ENCODE measurements at regions not wholly inside any gene's neighbourhood (a gene's known extent, or its start where the extent isn't known, plus 50 kb on each side); places are given as distances from the start of the nearest gene placed in this dataset.
A peak's percentile ranks its signal among the peaks of the same experiment; 100 is the strongest.
"Not testable (repeated sequence)": the region's sequence is repeated elsewhere in the genome, so short reads cannot be mapped to it uniquely, and the experiment has no call there.

DNA sequence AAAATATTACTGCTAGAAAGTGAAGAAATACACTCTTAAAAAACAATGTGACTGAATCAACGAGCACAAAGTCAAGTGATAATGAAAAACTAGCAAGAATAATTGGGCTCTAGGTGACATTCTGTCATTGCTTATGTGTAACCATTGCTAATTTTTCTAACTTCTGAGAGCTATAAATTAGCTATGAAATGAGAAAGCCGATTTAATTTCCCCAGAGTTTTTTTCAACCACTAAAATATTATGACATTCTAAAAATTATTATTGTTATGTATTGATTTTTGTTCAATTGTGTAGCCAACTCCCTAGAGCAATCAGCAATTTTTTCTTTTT lies 458.6 kb upstream of the ATXN8OS start:
- DNase-seq (ENCODE audit: low spot score), result no peak

DNA sequence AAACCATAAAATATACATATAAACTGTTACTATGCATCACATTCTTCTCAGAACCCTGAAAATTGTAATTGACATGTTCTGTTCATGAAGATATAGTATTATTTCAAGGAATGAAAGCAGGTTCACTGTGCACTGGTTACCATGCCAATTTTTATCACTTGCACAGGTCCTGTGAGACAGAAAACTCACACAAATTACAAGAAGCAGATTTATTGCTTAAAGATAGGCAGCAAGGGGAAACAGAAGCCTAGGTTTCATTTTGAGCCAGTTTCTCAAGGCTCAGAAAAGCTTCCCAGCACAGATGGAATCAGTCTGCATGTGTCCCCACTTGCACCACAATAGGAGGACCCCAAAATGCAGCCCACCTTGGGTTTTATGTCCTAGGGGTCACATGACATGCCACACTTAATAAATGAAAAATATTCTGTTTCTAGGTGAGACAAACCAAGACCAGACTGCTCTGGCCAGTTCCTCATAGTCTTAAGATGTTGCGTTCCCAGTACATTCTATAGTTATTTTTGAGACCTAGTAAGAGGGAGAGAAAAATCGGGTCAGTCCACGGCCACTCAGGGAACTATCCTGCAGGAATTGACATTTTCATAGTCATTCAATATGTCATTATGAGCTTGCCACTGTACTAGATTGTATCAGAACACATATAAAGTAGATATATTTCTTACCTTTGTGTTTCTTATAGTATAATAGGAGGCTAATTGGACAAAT lies 459.1 kb upstream of the ATXN8OS start:
- DNase-seq (ENCODE audit: low spot score), result no peak

DNA sequence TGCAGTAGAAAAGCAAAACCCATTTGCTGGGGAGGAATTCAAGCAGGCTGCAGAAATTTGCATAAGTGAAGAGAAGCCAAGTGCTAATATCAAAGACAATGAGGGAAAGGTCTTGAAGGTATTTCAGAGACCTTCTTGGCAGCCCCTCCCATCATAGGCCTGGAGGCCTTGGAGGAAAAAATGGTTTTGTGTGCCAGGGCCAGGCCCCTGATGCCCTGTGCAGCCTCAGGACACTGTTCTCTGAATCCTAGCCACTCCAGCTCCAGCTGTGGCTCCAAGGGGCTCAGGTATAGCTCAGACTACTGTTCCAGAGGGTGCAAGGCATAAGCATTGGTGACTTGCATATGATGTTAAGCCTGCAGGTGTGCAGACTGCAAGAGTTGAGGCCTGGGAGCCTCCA lies 463.2 kb upstream of the ATXN8OS start:
- DNase-seq (ENCODE audit: low spot score), result no peak

- no peak for DNase-seq (ENCODE audit: low spot score)
These were observed 465.9 kb upstream of the ATXN8OS start for GRCh38 chr13:69641773-69642172.

- DNase-seq (ENCODE audit: low spot score), result no peak
These were observed 474.6 kb upstream of the ATXN8OS start for GRCh38 chr13:69633044-69633443.

DNA sequence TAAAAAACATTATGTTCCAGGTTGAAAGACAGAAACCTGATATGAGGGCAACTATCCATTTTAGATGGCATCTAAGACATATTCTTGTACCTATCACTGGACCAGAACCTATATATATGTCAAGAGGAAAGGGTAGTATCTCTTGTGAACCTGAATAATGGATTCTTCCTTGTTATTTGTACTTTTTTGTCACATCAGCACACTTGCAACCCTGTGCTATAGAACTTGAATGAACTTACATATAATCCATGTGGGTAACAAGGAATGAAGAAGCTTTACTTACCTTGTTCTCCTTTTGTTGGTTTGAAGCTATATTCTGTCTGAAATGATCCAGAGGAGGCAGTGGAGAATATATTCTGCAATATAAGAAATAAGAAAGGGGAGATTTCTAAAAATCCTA lies 483.7 kb upstream of the ATXN8OS start:
- no peak for DNase-seq (ENCODE audit: low spot score)

GRCh38 chr13:69619651-69620050 lies 488.0 kb upstream of the ATXN8OS start:
- peak; percentile 6 for DNase-seq (ENCODE audit: low spot score)

GRCh38 chr13:69618838-69619237 lies 488.8 kb upstream of the ATXN8OS start:
- DNase-seq (ENCODE audit: low spot score), result no peak

DNA sequence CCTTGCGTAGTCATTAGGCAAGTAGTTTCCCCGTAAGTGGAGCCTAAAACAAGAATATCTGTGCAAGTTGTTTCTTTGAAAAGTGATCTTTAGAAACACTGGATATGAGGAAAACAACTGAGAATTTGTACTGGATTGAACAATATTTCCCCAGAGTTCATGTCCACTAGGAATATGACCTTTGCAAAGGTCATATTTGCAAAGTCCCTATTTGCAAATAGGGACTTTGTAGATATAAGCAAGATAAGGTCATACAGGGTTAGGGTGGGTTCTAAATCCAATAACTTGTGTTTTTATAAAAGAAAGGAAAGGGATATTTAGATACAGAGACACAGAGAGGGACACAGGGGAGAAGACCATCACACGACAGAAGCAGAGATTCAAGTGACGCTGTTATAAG lies 489.2 kb upstream of the ATXN8OS start:
- no peak for DNase-seq (ENCODE audit: low spot score)

DNA sequence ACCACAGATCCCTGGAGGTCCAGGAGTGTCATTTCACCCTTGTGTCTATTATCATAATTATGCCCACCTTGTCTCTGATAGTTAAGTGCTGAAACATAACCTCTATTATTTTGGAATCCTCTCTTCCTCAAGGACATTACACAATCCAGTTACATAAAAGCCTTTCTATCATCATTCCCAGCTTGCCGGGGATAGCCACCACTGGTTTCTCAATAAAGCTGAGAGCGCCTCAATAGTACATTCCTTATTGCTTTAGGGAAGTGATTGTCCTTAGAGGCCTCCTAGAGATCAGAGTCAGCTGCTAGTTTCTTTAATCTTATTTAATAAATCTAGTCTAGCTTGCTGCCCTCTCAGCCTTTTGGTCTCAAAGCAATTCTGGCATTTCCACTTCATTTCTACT lies 490.0 kb upstream of the ATXN8OS start:
- DNase-seq (ENCODE audit: low spot score), result no peak

DNA sequence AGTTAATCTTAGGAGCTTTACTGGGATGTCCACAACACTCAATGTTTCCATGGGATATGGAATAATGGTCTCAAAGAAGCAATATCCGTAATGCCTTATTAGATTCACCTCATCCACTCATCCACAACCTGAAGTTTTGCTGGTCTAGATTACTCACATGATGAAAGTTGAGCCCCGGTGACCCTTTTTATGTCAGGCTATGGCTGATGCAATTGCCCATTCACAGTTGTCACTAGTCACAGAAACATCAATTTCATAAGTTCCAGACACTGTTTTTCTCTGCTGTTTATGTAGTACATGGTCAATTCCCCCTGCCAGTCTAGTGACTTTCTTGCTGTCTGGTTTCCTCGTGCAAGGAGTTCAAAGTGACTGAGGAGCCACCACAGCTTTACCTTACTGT lies 491.2 kb upstream of the ATXN8OS start:
- DNase-seq (ENCODE audit: low spot score), result no peak

DNA sequence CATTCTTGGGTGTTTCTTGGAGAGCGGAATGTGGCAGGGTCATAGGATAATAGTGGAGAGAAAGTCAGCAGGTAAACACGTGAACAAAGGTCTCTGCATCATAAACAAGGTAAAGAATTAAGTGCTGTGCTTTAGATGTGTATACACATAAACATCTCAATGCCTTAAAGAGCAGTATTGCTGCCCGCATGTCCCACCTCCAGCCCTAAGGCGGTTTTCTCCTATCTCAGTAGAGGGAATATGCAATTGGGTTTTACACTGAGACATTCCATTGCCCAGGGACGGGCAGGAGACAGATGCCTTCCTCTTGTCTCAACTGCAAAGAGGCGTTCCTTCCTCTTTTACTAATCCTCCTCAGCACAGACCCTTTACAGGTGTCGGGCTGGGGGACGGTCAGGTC lies 492.6 kb upstream of the ATXN8OS start:
- DNase-seq (ENCODE audit: low spot score), result not testable (repeated sequence)

- DNase-seq (ENCODE audit: low spot score), result no peak
These were observed 502.9 kb upstream of the ATXN8OS start for GRCh38 chr13:69604698-69605097.

DNA sequence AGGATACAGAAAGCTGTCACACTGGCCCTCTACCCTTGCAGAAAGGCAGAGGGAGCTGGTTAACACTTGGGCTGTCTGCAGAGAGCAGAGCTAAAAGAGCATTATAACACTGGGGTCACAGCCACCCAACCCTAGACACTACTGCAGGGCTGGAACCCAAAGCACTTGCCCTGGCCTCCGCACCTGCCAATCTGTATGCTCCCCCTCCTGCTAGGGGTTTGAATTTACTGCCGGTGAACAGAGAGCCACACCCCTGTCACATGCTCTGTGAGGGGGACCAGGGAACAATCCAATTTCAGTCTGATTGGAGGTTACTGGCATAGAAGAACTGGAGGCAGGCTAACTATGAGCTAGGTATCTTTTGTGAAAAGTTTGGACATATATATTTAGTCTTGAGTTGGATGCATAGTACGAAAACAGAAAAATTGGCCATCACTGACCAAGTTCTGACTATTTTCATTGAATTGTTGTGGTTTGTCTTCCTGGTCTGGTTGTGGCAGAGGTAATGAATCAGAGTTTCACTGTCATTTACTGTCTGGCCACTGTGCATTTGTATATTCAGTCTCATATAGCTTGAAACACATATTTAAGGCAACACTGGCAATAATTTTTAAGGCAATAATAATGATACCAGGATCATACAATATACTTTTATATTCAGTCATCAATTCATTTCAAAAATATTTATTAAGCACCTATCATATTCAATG lies 504.3 kb upstream of the ATXN8OS start:
- DNase-seq (ENCODE audit: low spot score), result no peak

DNA sequence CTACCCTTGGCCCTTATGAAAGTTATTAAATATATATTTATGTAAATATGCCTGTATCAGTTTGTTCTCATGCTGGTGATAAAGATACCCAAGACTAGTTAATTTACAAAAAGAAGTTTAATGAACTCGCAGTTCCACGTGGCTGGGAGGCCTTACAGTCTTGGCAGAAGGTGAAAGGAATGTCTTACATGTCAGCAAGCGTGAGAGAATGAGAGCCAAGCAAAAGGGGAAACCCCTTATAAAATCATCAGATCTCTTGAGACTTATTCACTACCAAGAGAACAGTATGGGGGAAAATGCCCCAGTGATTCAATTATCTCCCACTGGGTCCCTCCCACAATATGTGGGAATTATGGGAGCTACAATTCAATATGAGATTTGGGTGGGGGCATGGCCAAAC lies 506.0 kb upstream of the ATXN8OS start:
- no peak for DNase-seq (ENCODE audit: low spot score)

- no peak for DNase-seq (ENCODE audit: low spot score)
These were observed 506.8 kb upstream of the ATXN8OS start for GRCh38 chr13:69600811-69601210.

DNA sequence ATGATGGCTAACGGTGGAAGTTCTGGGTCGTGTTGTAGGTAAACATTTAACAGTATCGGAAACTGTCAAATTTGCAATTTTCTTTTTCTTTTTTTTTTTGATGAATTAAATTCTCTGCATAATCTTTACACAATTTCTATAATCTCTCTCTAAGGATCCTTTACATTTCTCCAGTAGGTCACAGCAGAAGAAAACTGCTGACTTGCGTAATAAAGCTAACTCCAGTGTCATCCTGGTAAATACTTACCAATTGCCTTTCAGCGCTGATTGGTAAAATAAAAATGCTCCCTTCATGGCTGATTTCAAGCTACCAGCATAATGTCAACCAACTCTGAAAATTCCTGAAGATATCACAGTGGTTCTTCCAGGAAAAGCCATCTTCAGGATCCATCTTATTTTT lies 510.5 kb upstream of the ATXN8OS start:
- no peak for DNase-seq (ENCODE audit: low spot score)

GRCh38 chr13:69595181-69595580 lies 512.4 kb upstream of the ATXN8OS start:
- no peak for DNase-seq (ENCODE audit: low spot score)

- no peak for DNase-seq (ENCODE audit: low spot score)
These were observed 516.2 kb upstream of the ATXN8OS start for GRCh38 chr13:69591437-69591836.

DNA sequence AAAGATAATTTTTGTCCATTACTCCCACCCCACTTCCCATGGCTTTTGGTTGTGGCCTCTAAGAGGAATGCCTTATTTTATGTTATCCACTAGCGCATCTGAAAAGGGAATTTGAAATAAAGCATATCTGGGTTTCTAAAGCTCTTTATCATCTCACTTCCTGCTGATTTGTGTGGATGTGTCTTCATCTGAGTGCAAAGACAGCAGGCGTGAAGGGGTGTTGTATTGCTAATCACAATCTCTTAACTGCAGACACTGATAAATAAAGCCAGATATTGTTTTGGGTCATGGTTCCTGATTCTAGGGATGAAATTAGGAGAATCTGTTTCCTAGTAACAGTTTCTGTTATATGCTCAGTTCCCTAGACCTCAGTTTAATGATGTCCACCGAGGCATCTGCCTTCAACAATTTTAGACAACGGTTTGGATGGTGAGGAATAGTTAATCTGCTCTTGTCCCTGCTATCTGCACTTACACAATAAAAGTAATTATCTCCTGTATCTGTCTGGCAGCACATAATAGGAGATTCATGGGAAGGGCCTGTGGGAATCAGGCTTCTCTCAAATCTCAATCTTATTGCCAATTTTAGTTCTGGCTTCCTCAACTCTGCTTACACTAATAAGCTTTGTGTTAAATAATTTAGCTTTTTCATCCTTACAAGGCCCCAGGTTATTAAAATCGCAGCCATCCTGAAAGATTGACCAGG lies 517.9 kb upstream of the ATXN8OS start:
- no peak for DNase-seq (ENCODE audit: low spot score)

- DNase-seq (ENCODE audit: low spot score), result no peak
These were observed 522.0 kb upstream of the ATXN8OS start for GRCh38 chr13:69585656-69586055.

DNA sequence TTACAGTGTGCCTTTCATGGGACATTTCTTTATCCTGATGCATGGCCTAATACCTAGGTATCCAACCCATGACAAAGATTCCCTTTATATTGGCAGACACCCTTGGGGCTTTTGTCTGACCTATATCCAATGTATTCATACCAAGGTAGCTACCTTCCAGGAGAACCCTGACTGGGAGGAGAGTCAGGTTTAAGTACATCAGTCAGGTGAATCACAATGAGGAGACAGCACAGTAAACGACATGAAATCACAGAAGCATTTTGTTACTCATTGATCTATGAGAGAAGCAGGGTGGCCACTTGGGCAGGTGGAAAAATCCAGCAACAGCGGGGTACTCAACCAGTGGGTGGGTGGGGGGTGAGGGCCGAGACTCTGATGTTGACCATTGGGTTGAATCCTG lies 527.4 kb upstream of the ATXN8OS start:
- DNase-seq (ENCODE audit: low spot score), result no peak

- DNase-seq (ENCODE audit: low spot score), result peak; percentile 5
These were observed 528.3 kb upstream of the ATXN8OS start for GRCh38 chr13:69579351-69579750.
